SK-N-MC (cell line): ENCODE measurements at regions not wholly inside any gene's neighbourhood (a gene's known extent, or its start where the extent isn't known, plus 50 kb on each side); places are given as distances from the start of the nearest gene placed in this dataset.

Experiments
- EZH2 ChIP-seq: fragments of 200-600 bp; sonication (generic); IDR thresholded peaks from one replicate; pipeline ENCODE4 v1.6.1; 2017; ENCODE audit warnings: antibody characterized with exemption
- POLR2AphosphoS5 ChIP-seq: IDR thresholded peaks from 2 replicates; pipeline ENCODE4 v1.6.1; 2012; ENCODE audit warnings: mild to moderate bottlenecking, low read depth, low read length, borderline replicate concordance

DNA sequence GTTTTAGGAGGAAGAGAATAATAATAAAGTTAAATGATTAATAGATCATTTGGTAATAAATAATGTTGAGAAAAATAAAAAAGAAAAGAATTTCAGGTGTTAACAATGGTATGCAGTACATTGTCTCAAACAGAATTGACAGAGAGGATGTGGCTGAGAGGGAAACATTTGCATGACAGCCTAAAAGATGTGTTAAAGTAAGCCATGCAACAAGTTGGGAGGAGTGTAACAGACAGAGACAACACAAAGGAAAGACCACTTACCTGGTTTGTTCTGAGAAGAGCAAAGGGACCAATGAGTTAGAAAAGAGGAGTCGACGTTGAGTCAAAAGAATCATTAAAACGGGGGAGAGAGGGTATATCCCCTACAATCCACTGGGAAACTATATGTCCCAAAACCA, 814.0 kb downstream of the KCNT2 start:
- TF ChIP-seq POLR2AphosphoS5 (no peak), EZH2 (no peak)
